Tibial artery (tissue), 4 donors: ENCODE measurements at regions not wholly inside any gene's neighbourhood (a gene's known extent, or its start where the extent isn't known, plus 50 kb on each side); places are given as distances from the start of the nearest gene placed in this dataset.

ENCODE experiments used
- DNase-seq, 2 donors: peaks; one replicate each; pipeline ENCODE4 v3.0.0-alpha.2; 2019
- H3K27ac ChIP-seq, 2 donors: fragments of 200-600 bp; sonication (generic) in 1 of 2; 1 replicate in 1 of 2; 2 replicates in 1 of 2; pipeline ENCODE4 v1.5.1; 2018 to 2019; ENCODE audit warnings: mild to moderate bottlenecking in 1 of 2
- H3K27me3 ChIP-seq, 2 donors: fragments of 200-600 bp; sonication (generic) in 1 of 2; one replicate each; pipeline versions ENCODE4 v1.5.1 to v1.6.0; 2016 to 2019
- H3K36me3 ChIP-seq, 3 donors: fragments of 200-600 bp; sonication (generic) in 2 of 3; one replicate each; pipeline ENCODE4 v1.5.1; 2016 to 2019; ENCODE audit warnings: mild to moderate bottlenecking in 2 of 3
- H3K4me1 ChIP-seq, 4 donors: fragments of 200-600 bp; sonication (generic) in 2 of 4; 1 replicate in 3 of 4; 2 replicates in 1 of 4; pipeline ENCODE4 v1.5.1; 2016 to 2019
- H3K4me3 ChIP-seq, 2 donors: fragments of 200-600 bp; sonication (generic) in 1 of 2; 1 replicate in 1 of 2; 2 replicates in 1 of 2; pipeline ENCODE4 v1.5.1; 2018 to 2019; ENCODE audit warnings: mild to moderate bottlenecking in 2 of 2
- H3K9me3 ChIP-seq, 3 donors: fragments of 200-600 bp; sonication (generic) in 1 of 3; one replicate each; pipeline ENCODE4 v1.5.1; 2016 to 2019
- CTCF ChIP-seq, 2 experiments: fragments of 200-600 bp in 1 of 2; fragments of 450-650 bp in 1 of 2; IDR thresholded peaks; one replicate each; pipeline ENCODE4 v1.5.1; 2017 to 2019; ENCODE audit warnings: antibody characterized with exemption in 2 of 2, mild to moderate bottlenecking in 1 of 2, moderate library complexity in 1 of 2
- intact Hi-C: fragments of 100-400 bp; cut with DNase I; formaldehyde crosslinking; loops from one replicate; pipeline ENCODE4 v1.15.0; 2023; ENCODE audit warnings: low total_unique reads

- DNase-seq, result no peak
- no peaks in the 10 kb centered on the region for H3K36me3 ChIP-seq
- no peak overlapping the region for H3K4me3 ChIP-seq
- no peak overlapping the region for H3K27ac ChIP-seq
- H3K27me3 ChIP-seq, result no peaks in the 10 kb centered on the region
- intact Hi-C loops, result loop anchor here (10.0 kb wide), 1 partner anchor 576 kb away; no protein-coding TSS in a partner anchor
- no peaks in the 10 kb centered on the region for H3K9me3 ChIP-seq
- TF ChIP-seq CTCF (IDR thresholded peaks at IDR 0.05), result no peak
- no peaks in the 10 kb centered on the region for H3K4me1 ChIP-seq
These were observed 118.4 kb upstream of the PTPRR start for GRCh38 chr12:71038960-71039359.

GRCh38 chr12:71036526-71036925, 116.0 kb upstream of the PTPRR start:
- no peak overlapping the region for H3K27ac ChIP-seq
- H3K4me3 ChIP-seq, result no peak overlapping the region
- TF ChIP-seq CTCF (IDR thresholded peaks at IDR 0.05), result no peak
- no peak for DNase-seq
- intact Hi-C loops, result loop anchor here (10.0 kb wide), 1 partner anchor 578 kb away; no protein-coding TSS in a partner anchor
- no peaks in the 10 kb centered on the region for H3K9me3 ChIP-seq
- no peaks in the 10 kb centered on the region for H3K36me3 ChIP-seq
- H3K4me1 ChIP-seq, result no peaks in the 10 kb centered on the region
- no peaks in the 10 kb centered on the region for H3K27me3 ChIP-seq

GRCh38 chr12:71032933-71033332, 112.4 kb upstream of the PTPRR start:
- intact Hi-C loops, result loop anchor here (10.0 kb wide), 1 partner anchor 582 kb away; no protein-coding TSS in a partner anchor
- TF ChIP-seq CTCF (IDR thresholded peaks at IDR 0.05), result no peak
- Histone ChIP-seq H3K36me3 (no peaks in the 10 kb centered on the region), H3K4me1 (no peaks in the 10 kb centered on the region), H3K27ac (no peak overlapping the region), H3K27me3 (no peaks in the 10 kb centered on the region), H3K4me3 (no peak overlapping the region), H3K9me3 (no peaks in the 10 kb centered on the region)
- no peak for DNase-seq

GRCh38 chr12:71029302-71029701, 108.8 kb upstream of the PTPRR start:
- H3K4me1 ChIP-seq, result no peaks in the 10 kb centered on the region
- no peak overlapping the region for H3K4me3 ChIP-seq
- intact Hi-C loops, result no loop called here
- no peak for DNase-seq
- H3K36me3 ChIP-seq, result no peaks in the 10 kb centered on the region
- no peak for TF ChIP-seq CTCF (IDR thresholded peaks at IDR 0.05)
- H3K27me3 ChIP-seq, result no peaks in the 10 kb centered on the region
- no peaks in the 10 kb centered on the region for H3K9me3 ChIP-seq
- H3K27ac ChIP-seq, result no peak overlapping the region

GRCh38 chr12:71027856-71028255, 107.3 kb upstream of the PTPRR start:
- TF ChIP-seq CTCF (IDR thresholded peaks at IDR 0.05), result no peak
- H3K4me3 ChIP-seq, result no peak overlapping the region
- no peak for DNase-seq
- no peaks in the 10 kb centered on the region for H3K4me1 ChIP-seq
- intact Hi-C loops, result no loop called here
- no peaks in the 10 kb centered on the region for H3K9me3 ChIP-seq
- H3K27me3 ChIP-seq, result no peaks in the 10 kb centered on the region
- H3K27ac ChIP-seq, result no peak overlapping the region
- H3K36me3 ChIP-seq, result no peaks in the 10 kb centered on the region

GRCh38 chr12:71024827-71025226, 104.3 kb upstream of the PTPRR start:
- no peak for DNase-seq
- H3K27me3 ChIP-seq, result no peaks in the 10 kb centered on the region
- no peak overlapping the region for H3K27ac ChIP-seq
- intact Hi-C loops, result no loop called here
- H3K4me1 ChIP-seq, result no peaks in the 10 kb centered on the region
- H3K36me3 ChIP-seq, result no peaks in the 10 kb centered on the region
- H3K4me3 ChIP-seq, result no peak overlapping the region
- TF ChIP-seq CTCF (IDR thresholded peaks at IDR 0.05), result no peak
- H3K9me3 ChIP-seq, result no peaks in the 10 kb centered on the region
